ENCODE measurements at regions not wholly inside any gene's neighbourhood (a gene's known extent, or its start where the extent isn't known, plus 50 kb on each side); places are given as distances from the start of the nearest gene placed in this dataset.

DNA sequence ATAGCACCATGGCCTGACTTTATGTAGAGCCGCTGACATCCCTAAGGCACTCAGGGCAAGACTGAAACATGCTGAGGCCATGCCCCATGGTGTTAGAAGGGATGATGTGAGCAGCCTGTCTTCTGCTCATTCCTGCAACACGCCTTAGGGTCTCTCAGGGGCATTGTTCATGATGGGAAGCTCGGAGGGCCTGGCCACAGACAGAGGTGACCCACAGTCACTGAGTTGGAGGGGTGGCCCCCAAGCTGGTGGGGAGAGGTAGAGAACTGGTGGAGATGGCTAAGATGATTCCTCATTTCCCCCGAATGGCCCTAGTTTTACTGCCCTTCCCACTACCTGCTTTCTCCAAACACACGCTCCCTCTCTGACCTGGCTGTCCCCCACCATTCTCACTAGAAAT is 135.2 kb downstream of the BARX1 start:
- TF ChIP-seq CTCF (IDR thresholded peaks at IDR 0.05): no peak
- no peak for TF ChIP-seq POLR2A (IDR thresholded peaks at IDR 0.05)
- TF ChIP-seq POLR2AphosphoS5 (IDR thresholded peaks at IDR 0.05): no peak
